VCaP (cell line): ENCODE measurements at regions not wholly inside any gene's neighbourhood (a gene's known extent, or its start where the extent isn't known, plus 50 kb on each side); places are given as distances from the start of the nearest gene placed in this dataset.
"Not testable (repeated sequence)": the region's sequence is repeated elsewhere in the genome, so short reads cannot be mapped to it uniquely, and the experiment has no call there.

Source experiments
- H3K27ac ChIP-seq: fragments of 450-650 bp; 2 replicates; pipeline ENCODE4 v1.5.1; 2017
- CTCF ChIP-seq: fragments of 450-650 bp; conservative IDR thresholded peaks from 2 replicates; pipeline ENCODE4 v1.5.1; 2017; ENCODE audit warnings: mild to moderate bottlenecking, moderate library complexity

- TF ChIP-seq CTCF = no peak
Measured at GRCh38 chr6:105692613-105693215, 289.8 kb upstream of the PREP start.

GRCh38 chr6:105691971-105692370 lies 289.1 kb upstream of the PREP start:
- H3K27ac ChIP-seq = no peak overlapping the region
- TF ChIP-seq CTCF = no peak

More at GRCh38 chr6:105692613-105693215, 289.8 kb upstream of the PREP start:
- no peak overlapping the region for H3K27ac ChIP-seq

- no peak overlapping the region for H3K27ac ChIP-seq
- no peak for TF ChIP-seq CTCF
Measured at GRCh38 chr6:105691081-105691480, 288.2 kb upstream of the PREP start.

GRCh38 chr6:105688573-105688972 lies 285.7 kb upstream of the PREP start:
- TF ChIP-seq CTCF = no peak
- H3K27ac ChIP-seq = no peak overlapping the region

- H3K27ac ChIP-seq = not testable (repeated sequence)
Measured at GRCh38 chr6:105686793-105687192, 283.9 kb upstream of the PREP start.

GRCh38 chr6:105681061-105681460 lies 278.2 kb upstream of the PREP start:
- no peak overlapping the region for H3K27ac ChIP-seq
- no peak for TF ChIP-seq CTCF

- no peak for TF ChIP-seq CTCF
- H3K27ac ChIP-seq = no peak overlapping the region
Measured at GRCh38 chr6:105680131-105680530, 277.2 kb upstream of the PREP start.

- no peak for TF ChIP-seq CTCF
- H3K27ac ChIP-seq = peak overlapping the region; percentile 75
Measured at GRCh38 chr6:105678516-105678915, 275.6 kb upstream of the PREP start.
